Memory B cell (primary cell): ENCODE measurements at regions not wholly inside any gene's neighbourhood (a gene's known extent, or its start where the extent isn't known, plus 50 kb on each side); places are given as distances from the start of the nearest gene placed in this dataset.

Experiments used
- ATAC-seq: fragments of 150-1000 bp; cut with Tn5 transposase; 2 replicates; pipeline ENCODE4 v1.10.0; 2021; ENCODE audit warnings: low read depth, mild to moderate bottlenecking, moderate library complexity
- DNase-seq, 2 donors: peaks; one replicate each; pipeline ENCODE4 v3.0.0; 2022; ENCODE audit warnings: low spot score in 2 of 2
- H3K27ac Mint-ChIP-seq: one replicate; pipeline ENCODE4 v1.8.0; 2022; ENCODE audit warnings: mild to moderate bottlenecking, moderate library complexity, mixed read lengths
- H3K27me3 Mint-ChIP-seq: one replicate; pipeline ENCODE4 v1.8.0; 2022; ENCODE audit warnings: mixed read lengths
- H3K36me3 Mint-ChIP-seq: one replicate; pipeline ENCODE4 v1.8.0; 2022; ENCODE audit warnings: mild to moderate bottlenecking, mixed read lengths
- H3K4me1 Mint-ChIP-seq: one replicate; pipeline ENCODE4 v1.8.0; 2022; ENCODE audit warnings: mixed read lengths
- H3K4me3 Mint-ChIP-seq: one replicate; pipeline ENCODE4 v1.8.0; 2022; ENCODE audit warnings: mild to moderate bottlenecking, moderate library complexity, mixed read lengths
- H3K9me3 Mint-ChIP-seq: one replicate; pipeline ENCODE4 v1.8.0; 2022; ENCODE audit warnings: mixed read lengths

- Mint-ChIP-seq H3K27ac (no peak overlapping the region), H3K27me3 (no peaks in the 10 kb centered on the region), H3K4me3 (no peak overlapping the region), H3K9me3 (peaks cover 1% of the 10 kb centered on the region), H3K36me3 (no peaks in the 10 kb centered on the region), H3K4me1 (no peaks in the 10 kb centered on the region)
- DNase-seq, result no peak
- ATAC-seq, result no peak
Observed at GRCh38 chr10:123316776-123317175, 162.6 kb downstream of the BUB3 start.

GRCh38 chr10:123318516-123318915 lies 164.3 kb downstream of the BUB3 start:
- Mint-ChIP-seq H3K36me3 (no peaks in the 10 kb centered on the region), H3K27me3 (no peaks in the 10 kb centered on the region), H3K4me3 (no peak overlapping the region), H3K4me1 (no peaks in the 10 kb centered on the region), H3K27ac (no peak overlapping the region), H3K9me3 (peaks cover 1% of the 10 kb centered on the region)
- no peak for ATAC-seq
- DNase-seq, result no peak

GRCh38 chr10:123320091-123320490 lies 165.9 kb downstream of the BUB3 start:
- H3K27me3 Mint-ChIP-seq, result no peaks in the 10 kb centered on the region
- H3K4me3 Mint-ChIP-seq, result no peak overlapping the region
- no peaks in the 10 kb centered on the region for H3K4me1 Mint-ChIP-seq
- H3K36me3 Mint-ChIP-seq, result no peaks in the 10 kb centered on the region
- H3K9me3 Mint-ChIP-seq, result peaks cover 1% of the 10 kb centered on the region
- DNase-seq (no peak), ATAC-seq (no peak)
- no peak overlapping the region for H3K27ac Mint-ChIP-seq

- DNase-seq (no peak), ATAC-seq (no peak)
- Mint-ChIP-seq H3K4me3 (no peak overlapping the region), H3K36me3 (peaks cover 3% of the 10 kb centered on the region), H3K4me1 (no peaks in the 10 kb centered on the region), H3K27ac (no peak overlapping the region), H3K27me3 (no peaks in the 10 kb centered on the region), H3K9me3 (peaks cover 3% of the 10 kb centered on the region)
Observed at GRCh38 chr10:123323884-123324283, 169.7 kb downstream of the BUB3 start.

- Mint-ChIP-seq H3K4me1 (no peaks in the 10 kb centered on the region), H3K4me3 (no peak overlapping the region), H3K9me3 (peaks cover 3% of the 10 kb centered on the region), H3K36me3 (peaks cover 3% of the 10 kb centered on the region), H3K27ac (no peak overlapping the region), H3K27me3 (no peaks in the 10 kb centered on the region)
- DNase-seq (no peak), ATAC-seq (no peak)
Observed at GRCh38 chr10:123325663-123326190, 171.5 kb downstream of the BUB3 start.

GRCh38 chr10:123326674-123327073 lies 172.5 kb downstream of the BUB3 start:
- Mint-ChIP-seq H3K4me1 (no peaks in the 10 kb centered on the region), H3K9me3 (peaks cover 3% of the 10 kb centered on the region), H3K27me3 (no peaks in the 10 kb centered on the region), H3K36me3 (peaks cover 3% of the 10 kb centered on the region), H3K27ac (no peak overlapping the region), H3K4me3 (no peak overlapping the region)
- ATAC-seq, result no peak
- no peak for DNase-seq

- DNase-seq (no peak), ATAC-seq (no peak)
- no peak overlapping the region for H3K27ac Mint-ChIP-seq
- H3K9me3 Mint-ChIP-seq, result peaks cover 3% of the 10 kb centered on the region
- H3K4me3 Mint-ChIP-seq, result no peak overlapping the region
- H3K27me3 Mint-ChIP-seq, result no peaks in the 10 kb centered on the region
- H3K36me3 Mint-ChIP-seq, result peaks cover 3% of the 10 kb centered on the region
- H3K4me1 Mint-ChIP-seq, result no peaks in the 10 kb centered on the region
Observed at GRCh38 chr10:123327450-123327849, 173.2 kb downstream of the BUB3 start.

- DNase-seq, result no peak
- Mint-ChIP-seq H3K36me3 (peaks cover 3% of the 10 kb centered on the region), H3K4me1 (no peaks in the 10 kb centered on the region), H3K4me3 (no peak overlapping the region), H3K27ac (no peak overlapping the region), H3K9me3 (peaks cover 3% of the 10 kb centered on the region), H3K27me3 (no peaks in the 10 kb centered on the region)
- ATAC-seq, result no peak
Observed at GRCh38 chr10:123327896-123328295, 173.7 kb downstream of the BUB3 start.

GRCh38 chr10:123331438-123331837 lies 177.2 kb downstream of the BUB3 start:
- Mint-ChIP-seq H3K27me3 (no peaks in the 10 kb centered on the region), H3K36me3 (peaks cover 2% of the 10 kb centered on the region), H3K4me3 (no peak overlapping the region), H3K27ac (no peak overlapping the region), H3K4me1 (no peaks in the 10 kb centered on the region), H3K9me3 (peaks cover 7% of the 10 kb centered on the region)
- ATAC-seq, result no peak
- DNase-seq, result no peak

GRCh38 chr10:123346581-123346980 lies 192.4 kb downstream of the BUB3 start:
- Mint-ChIP-seq H3K27me3 (no peaks in the 10 kb centered on the region), H3K4me3 (no peak overlapping the region), H3K4me1 (no peaks in the 10 kb centered on the region), H3K27ac (no peak overlapping the region), H3K36me3 (no peaks in the 10 kb centered on the region), H3K9me3 (no peaks in the 10 kb centered on the region)
- DNase-seq (no peak), ATAC-seq (no peak)

GRCh38 chr10:123348691-123349572 lies 194.7 kb downstream of the BUB3 start:
- H3K4me1 Mint-ChIP-seq, result no peaks in the 10 kb centered on the region
- H3K27ac Mint-ChIP-seq, result no peak overlapping the region
- no peaks in the 10 kb centered on the region for H3K9me3 Mint-ChIP-seq
- no peak for ATAC-seq
- no peaks in the 10 kb centered on the region for H3K27me3 Mint-ChIP-seq
- DNase-seq, result no peak
- H3K36me3 Mint-ChIP-seq, result no peaks in the 10 kb centered on the region
- no peak overlapping the region for H3K4me3 Mint-ChIP-seq

- H3K36me3 Mint-ChIP-seq, result no peaks in the 10 kb centered on the region
- DNase-seq, result no peak
- no peaks in the 10 kb centered on the region for H3K9me3 Mint-ChIP-seq
- H3K27ac Mint-ChIP-seq, result no peak overlapping the region
- H3K4me1 Mint-ChIP-seq, result no peaks in the 10 kb centered on the region
- ATAC-seq, result no peak
- H3K27me3 Mint-ChIP-seq, result peaks cover 1% of the 10 kb centered on the region
- H3K4me3 Mint-ChIP-seq, result no peak overlapping the region
Observed at GRCh38 chr10:123351715-123352114, 197.5 kb downstream of the BUB3 start.

- Mint-ChIP-seq H3K4me3 (no peak overlapping the region), H3K9me3 (no peaks in the 10 kb centered on the region), H3K27ac (no peak overlapping the region), H3K4me1 (no peaks in the 10 kb centered on the region), H3K27me3 (peaks cover 1% of the 10 kb centered on the region), H3K36me3 (no peaks in the 10 kb centered on the region)
- DNase-seq (no peak), ATAC-seq (no peak)
Observed at GRCh38 chr10:123354521-123354920, 200.3 kb downstream of the BUB3 start.

GRCh38 chr10:123355748-123356481 lies 201.7 kb downstream of the BUB3 start:
- Mint-ChIP-seq H3K4me1 (no peaks in the 10 kb centered on the region), H3K9me3 (no peaks in the 10 kb centered on the region), H3K4me3 (no peak overlapping the region), H3K27me3 (peaks cover 1% of the 10 kb centered on the region), H3K36me3 (no peaks in the 10 kb centered on the region), H3K27ac (no peak overlapping the region)
- no peak for ATAC-seq
- DNase-seq, result no peak
